NB4 (cell line): ENCODE measurements at regions not wholly inside any gene's neighbourhood (a gene's known extent, or its start where the extent isn't known, plus 50 kb on each side); places are given as distances from the start of the nearest gene placed in this dataset.

Source experiments
- DNase-seq: peaks from one replicate; pipeline ENCODE4 v3.0.0; 2010; ENCODE audit warnings: low read depth
- H3K4me3 ChIP-seq: one replicate; pipeline ENCODE4 v1.5.1; 2011; ENCODE audit warnings: mild to moderate bottlenecking, low read depth, low read length, moderate library complexity
- MYC ChIP-seq: IDR thresholded peaks from 2 replicates; pipeline ENCODE4 v1.6.1; 2011; ENCODE audit warnings: low read depth, low read length
- POLR2A ChIP-seq: IDR thresholded peaks from 2 replicates; pipeline ENCODE4 v1.6.1; 2011; ENCODE audit warnings: mild to moderate bottlenecking; ENCODE audit not compliant: insufficient read length; ENCODE audit errors: extremely low read depth
- TF ChIP-seq, protein P1 (sequence below): IDR thresholded peaks from 2 replicates; pipeline ENCODE4 v1.6.1; 2011; ENCODE audit warnings: low read depth, low read length
- TF ChIP-seq, protein P2 (sequence below): IDR thresholded peaks from one replicate; pipeline ENCODE4 v1.5.1; 2012; ENCODE audit warnings: low read depth, low read length

DNA sequence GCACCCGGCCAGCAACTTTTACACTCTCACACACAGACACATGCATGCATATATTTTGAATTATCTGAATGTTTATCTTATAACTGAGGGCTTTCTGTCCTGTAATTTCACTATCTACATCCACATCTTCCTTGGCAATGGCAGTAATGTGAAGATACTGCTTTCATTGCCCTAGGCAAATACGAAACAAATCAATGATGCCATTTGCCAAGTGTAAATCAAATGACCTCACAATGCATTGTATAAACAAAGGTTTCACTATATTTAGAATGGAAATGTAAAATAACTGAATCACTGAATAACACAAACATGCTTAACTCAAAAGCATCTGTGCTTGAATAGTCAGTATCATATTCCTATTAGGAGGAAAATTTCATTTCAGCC, 455.6 kb downstream of the TBL1XR1 start:
- TF ChIP-seq, protein P1, sequence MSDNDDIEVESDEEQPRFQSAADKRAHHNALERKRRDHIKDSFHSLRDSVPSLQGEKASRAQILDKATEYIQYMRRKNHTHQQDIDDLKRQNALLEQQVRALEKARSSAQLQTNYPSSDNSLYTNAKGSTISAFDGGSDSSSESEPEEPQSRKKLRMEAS, result no peak
- TF ChIP-seq POLR2A, result no peak
- no peak for TF ChIP-seq MYC
- TF ChIP-seq, protein P2, sequence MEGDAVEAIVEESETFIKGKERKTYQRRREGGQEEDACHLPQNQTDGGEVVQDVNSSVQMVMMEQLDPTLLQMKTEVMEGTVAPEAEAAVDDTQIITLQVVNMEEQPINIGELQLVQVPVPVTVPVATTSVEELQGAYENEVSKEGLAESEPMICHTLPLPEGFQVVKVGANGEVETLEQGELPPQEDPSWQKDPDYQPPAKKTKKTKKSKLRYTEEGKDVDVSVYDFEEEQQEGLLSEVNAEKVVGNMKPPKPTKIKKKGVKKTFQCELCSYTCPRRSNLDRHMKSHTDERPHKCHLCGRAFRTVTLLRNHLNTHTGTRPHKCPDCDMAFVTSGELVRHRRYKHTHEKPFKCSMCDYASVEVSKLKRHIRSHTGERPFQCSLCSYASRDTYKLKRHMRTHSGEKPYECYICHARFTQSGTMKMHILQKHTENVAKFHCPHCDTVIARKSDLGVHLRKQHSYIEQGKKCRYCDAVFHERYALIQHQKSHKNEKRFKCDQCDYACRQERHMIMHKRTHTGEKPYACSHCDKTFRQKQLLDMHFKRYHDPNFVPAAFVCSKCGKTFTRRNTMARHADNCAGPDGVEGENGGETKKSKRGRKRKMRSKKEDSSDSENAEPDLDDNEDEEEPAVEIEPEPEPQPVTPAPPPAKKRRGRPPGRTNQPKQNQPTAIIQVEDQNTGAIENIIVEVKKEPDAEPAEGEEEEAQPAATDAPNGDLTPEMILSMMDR, result no peak
- DNase-seq, result no peak
- H3K4me3 ChIP-seq, result no peak overlapping the region

DNA sequence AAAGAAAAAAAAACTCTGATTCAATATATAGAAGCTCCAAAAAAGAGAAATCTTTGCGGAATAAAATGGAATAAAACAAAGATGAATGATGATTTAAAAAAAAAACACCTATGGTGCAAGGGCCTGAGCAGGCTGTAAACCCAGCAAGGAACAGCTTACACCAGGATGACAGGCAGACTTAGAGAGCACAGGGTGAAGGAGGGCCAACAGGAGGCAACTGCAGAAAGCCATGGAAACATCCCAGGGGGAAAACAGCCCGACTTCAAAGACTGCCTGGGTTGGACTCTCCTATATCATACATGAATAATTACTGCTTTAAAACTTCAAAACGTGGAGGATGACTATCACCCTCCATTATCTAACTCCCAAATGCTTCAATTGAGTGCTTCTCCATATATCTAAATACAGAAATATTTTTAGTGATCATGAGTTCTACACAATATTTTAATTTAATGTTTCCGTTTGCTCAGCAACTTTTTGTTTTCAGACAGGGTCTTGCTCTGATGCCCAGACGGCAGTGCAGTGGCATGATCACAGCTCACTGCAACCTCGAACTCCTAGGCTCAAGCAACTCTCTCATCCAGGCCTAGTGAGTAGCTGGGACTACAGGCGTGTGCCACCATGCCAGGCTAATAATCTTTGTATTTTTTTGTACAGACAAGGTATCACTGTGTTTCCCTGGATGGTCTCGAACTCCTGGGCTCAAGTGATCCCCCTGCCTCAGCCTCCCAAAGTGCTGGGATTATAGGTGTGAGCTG, 456.2 kb downstream of the TBL1XR1 start:
- TF ChIP-seq, protein P1, result no peak
- TF ChIP-seq, protein P2, result no peak
- TF ChIP-seq MYC (no peak), POLR2A (no peak)
- H3K4me3 ChIP-seq, result no peak overlapping the region
- DNase-seq, result no peak

DNA sequence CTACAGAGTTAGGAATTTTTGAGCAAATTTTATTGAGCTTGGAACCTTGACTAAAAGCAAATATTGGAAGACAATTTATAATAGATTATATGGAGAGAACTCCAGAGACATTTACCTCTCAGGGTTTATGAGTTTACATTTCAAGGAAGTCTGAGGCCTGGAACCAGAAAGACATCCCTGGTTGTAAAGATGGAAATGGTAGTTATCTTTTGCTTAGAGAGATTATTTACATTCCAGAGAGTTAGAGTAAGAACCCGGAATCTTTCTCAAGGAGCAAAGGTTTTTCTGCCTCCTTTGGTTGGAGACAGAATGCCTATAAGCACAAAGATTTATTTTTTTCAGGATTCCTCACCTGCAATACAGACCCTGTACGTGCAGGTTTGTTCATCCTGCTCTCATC, 458.1 kb downstream of the TBL1XR1 start:
- H3K4me3 ChIP-seq, result no peak overlapping the region
- DNase-seq, result no peak
- TF ChIP-seq, protein P2, result no peak
- TF ChIP-seq MYC (no peak), POLR2A (no peak)
- TF ChIP-seq, protein P1, result no peak

DNA sequence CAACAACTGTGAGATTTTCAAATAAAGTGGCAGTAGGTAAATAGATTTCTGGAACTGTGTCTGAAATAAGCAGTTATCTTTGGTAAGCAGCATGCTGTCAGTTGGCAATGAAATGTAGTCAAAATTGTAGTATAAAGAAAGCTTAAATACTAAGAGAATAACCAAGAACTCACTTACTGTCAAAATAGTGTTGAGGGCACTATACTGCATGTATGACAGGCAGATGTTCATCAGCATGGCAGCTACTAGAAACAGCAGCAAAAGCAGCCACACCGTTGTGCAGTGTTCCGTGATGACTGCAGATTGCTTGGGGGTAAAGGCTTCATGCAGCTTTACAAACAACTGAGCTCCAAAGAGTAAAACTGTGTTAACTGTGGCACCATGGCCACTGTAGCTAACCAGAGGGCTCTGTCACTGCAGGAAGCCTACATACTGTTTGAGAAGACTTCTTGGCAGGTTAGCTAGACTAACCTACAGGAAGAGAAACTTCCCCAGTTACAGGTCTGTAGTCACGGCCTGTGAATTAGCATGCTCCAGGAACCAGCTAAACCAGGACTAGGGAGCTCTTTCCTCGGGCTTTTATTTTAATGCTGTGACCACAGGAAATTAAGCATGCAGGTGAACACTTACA, 459.7 kb downstream of the TBL1XR1 start:
- TF ChIP-seq, protein P1, result no peak
- no peak for TF ChIP-seq POLR2A
- TF ChIP-seq, protein P2, result no peak
- TF ChIP-seq MYC, result no peak
- no peak for DNase-seq
- H3K4me3 ChIP-seq, result no peak overlapping the region

DNA sequence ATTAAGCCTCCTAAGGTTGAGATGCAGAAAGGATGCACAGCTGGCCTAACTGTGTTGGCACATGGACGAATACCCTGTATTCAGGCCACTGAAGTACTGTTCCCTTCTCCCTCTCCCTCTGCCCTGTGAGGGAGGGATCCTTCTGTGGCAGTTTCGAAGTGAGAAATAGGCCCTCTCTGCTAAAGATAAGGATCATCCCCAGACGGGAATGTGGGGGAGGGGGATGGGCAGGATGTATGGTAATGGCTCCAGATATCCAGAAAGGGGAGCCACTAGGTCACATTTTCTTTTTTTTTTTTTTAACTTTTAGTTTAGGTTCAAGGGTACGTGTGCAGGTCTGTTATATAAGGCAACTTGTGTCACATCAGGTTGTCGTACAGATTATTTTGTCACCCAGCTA, 463.1 kb downstream of the TBL1XR1 start:
- DNase-seq, result no peak
- TF ChIP-seq, protein P2, result no peak
- no peak for TF ChIP-seq MYC
- TF ChIP-seq, protein P1, result no peak
- TF ChIP-seq POLR2A, result no peak
- H3K4me3 ChIP-seq, result no peak overlapping the region
